H1 (cell line): ENCODE measurements at regions not wholly inside any gene's neighbourhood (a gene's known extent, or its start where the extent isn't known, plus 50 kb on each side); places are given as distances from the start of the nearest gene placed in this dataset.

Source experiments
- ATF3 ChIP-seq: IDR thresholded peaks from 2 replicates; pipeline ENCODE4 v1.6.1; 2011; ENCODE audit warnings: low read depth, mild to moderate bottlenecking, low read length; ENCODE audit not compliant: insufficient read depth
- CBX5 ChIP-seq: fragments of 300-800, 300-1000 bp; sonication (generic); IDR thresholded peaks from 2 replicates; pipeline ENCODE4 v1.7.1; 2016; ENCODE audit warnings: antibody characterized with exemption, low read length, low read depth
- CREB1 ChIP-seq: IDR thresholded peaks from 2 replicates; pipeline ENCODE4 v1.6.1; 2012; ENCODE audit warnings: inconsistent platforms
- CTCF ChIP-seq, 3 experiments: IDR thresholded peaks; 1 replicate in 2 of 3; 2 replicates in 1 of 3; pipeline versions ENCODE4 v1.5.1 to v1.6.1; 2011; ENCODE audit warnings: low read length in 3 of 3, mild to moderate bottlenecking in 3 of 3, inconsistent platforms in 2 of 3, low read depth in 1 of 3, moderate library complexity in 1 of 3; ENCODE audit not compliant: insufficient read depth in 1 of 3; ENCODE audit errors: control extremely low read depth in 1 of 3
- EP300 ChIP-seq, 2 experiments: IDR thresholded peaks; 1 replicate in 1 of 2; 2 replicates in 1 of 2; pipeline ENCODE4 v1.6.1; 2011 to 2012; ENCODE audit warnings: low read depth in 2 of 2, low read length in 2 of 2, mild to moderate bottlenecking in 2 of 2, borderline replicate concordance in 1 of 2, inconsistent platforms in 1 of 2, moderate library complexity in 1 of 2
- JUND ChIP-seq: IDR thresholded peaks from 2 replicates; pipeline ENCODE4 v1.6.1; 2011; ENCODE audit warnings: mild to moderate bottlenecking, improper control_type of control experiment, low read length
- POLR2A ChIP-seq, 2 experiments: IDR thresholded peaks; 1 replicate in 1 of 2; 2 replicates in 1 of 2; pipeline ENCODE4 v1.6.1; 2011; ENCODE audit warnings: low read depth in 2 of 2, low read length in 2 of 2, mild to moderate bottlenecking in 2 of 2; ENCODE audit errors: control extremely low read depth in 1 of 2
- POLR2AphosphoS5 ChIP-seq: IDR thresholded peaks from 2 replicates; pipeline ENCODE4 v1.6.1; 2011; ENCODE audit warnings: low read depth, low read length
- SIX5 ChIP-seq: IDR thresholded peaks from 2 replicates; pipeline ENCODE4 v1.6.1; 2011; ENCODE audit warnings: mild to moderate bottlenecking, low read depth, low read length
- SP1 ChIP-seq: IDR thresholded peaks from 2 replicates; pipeline ENCODE4 v1.6.1; 2011; ENCODE audit warnings: low read depth, low read length
- SRF ChIP-seq: IDR thresholded peaks from 2 replicates; pipeline ENCODE4 v1.6.1; 2011; ENCODE audit warnings: mild to moderate bottlenecking, low read depth, low read length, moderate library complexity
- TEAD4 ChIP-seq: IDR thresholded peaks from 2 replicates; pipeline ENCODE4 v1.6.1; 2012; ENCODE audit warnings: low read depth, low read length, inconsistent platforms, mixed read lengths
- USF2 ChIP-seq: IDR thresholded peaks from 2 replicates; pipeline ENCODE4 v1.6.1; 2011; ENCODE audit warnings: low read length, improper control_type of control experiment
- ZNF274 ChIP-seq: IDR thresholded peaks from 2 replicates; pipeline ENCODE4 v1.7.0; 2012; ENCODE audit warnings: low read length, borderline replicate concordance; ENCODE audit errors: extremely low read depth

GRCh38 chr11:114876234-114876633 is 197.9 kb downstream of the NXPE2 start:
- TF ChIP-seq SRF (no peak), EP300 (IDR thresholded peaks at IDR 0.05; ENCODE audit: borderline replicate concordance in 1 of 2, low read depth in 2 of 2, low read length in 2 of 2) (no peak), TEAD4 (no peak), POLR2AphosphoS5 (no peak), CTCF (IDR thresholded peaks at IDR 0.05; ENCODE audit: control extremely low read depth in 1 of 3, insufficient read depth in 1 of 3, low read depth in 1 of 3, low read length in 3 of 3) (no peak), ATF3 (no peak), SP1 (no peak), JUND (no peak), CBX5 (no peak), SIX5 (no peak), CREB1 (no peak), USF2 (no peak), POLR2A (IDR thresholded peaks at IDR 0.05; ENCODE audit: control extremely low read depth in 1 of 2, low read depth in 2 of 2, low read length in 2 of 2) (no peak), ZNF274 (no peak)
